ENCODE measurements at regions not wholly inside any gene's neighbourhood (a gene's known extent, or its start where the extent isn't known, plus 50 kb on each side); places are given as distances from the start of the nearest gene placed in this dataset.

- Histone ChIP-seq H3K27ac (ENCODE audit: low read length) (no peak overlapping the region), H3K36me3 (ENCODE audit: control insufficient read depth, low read depth, low read length) (no peaks in the 10 kb centered on the region), H3K4me3 (ENCODE audit: low read length) (no peak overlapping the region)
Measured at GRCh38 chr9:85142496-85142911, 473.0 kb downstream of the NTRK2 start.

GRCh38 chr9:85137696-85138095 lies 468.2 kb downstream of the NTRK2 start:
- Histone ChIP-seq H3K9ac (ENCODE audit: low read length) (no peak overlapping the region), H3K36me3 (ENCODE audit: control insufficient read depth, low read depth, low read length) (no peaks in the 10 kb centered on the region)

More at GRCh38 chr9:85142496-85142911, 473.0 kb downstream of the NTRK2 start:
- H3K4me1 ChIP-seq (ENCODE audit: control insufficient read depth, low read depth, low read length), result no peaks in the 10 kb centered on the region
- no peak overlapping the region for H3K9ac ChIP-seq (ENCODE audit: low read length)
- H3K27me3 ChIP-seq (ENCODE audit: control insufficient read depth, insufficient read depth, low read length), result no peaks in the 10 kb centered on the region
- no peaks in the 10 kb centered on the region for H3K9me3 ChIP-seq (ENCODE audit: control insufficient read depth, low read depth, low read length)

GRCh38 chr9:85136987-85137386 lies 467.5 kb downstream of the NTRK2 start:
- Histone ChIP-seq H3K9ac (ENCODE audit: low read length) (no peak overlapping the region), H3K27me3 (ENCODE audit: control insufficient read depth, insufficient read depth, low read length) (no peaks in the 10 kb centered on the region), H3K27ac (ENCODE audit: low read length) (no peak overlapping the region), H3K4me1 (ENCODE audit: control insufficient read depth, low read depth, low read length) (no peaks in the 10 kb centered on the region), H3K4me3 (ENCODE audit: low read length) (no peak overlapping the region), H3K36me3 (ENCODE audit: control insufficient read depth, low read depth, low read length) (no peaks in the 10 kb centered on the region), H3K9me3 (ENCODE audit: control insufficient read depth, low read depth, low read length) (no peaks in the 10 kb centered on the region)

More at GRCh38 chr9:85137696-85138095, 468.2 kb downstream of the NTRK2 start:
- Histone ChIP-seq H3K4me3 (ENCODE audit: low read length) (no peak overlapping the region), H3K9me3 (ENCODE audit: control insufficient read depth, low read depth, low read length) (no peaks in the 10 kb centered on the region), H3K27ac (ENCODE audit: low read length) (no peak overlapping the region), H3K4me1 (ENCODE audit: control insufficient read depth, low read depth, low read length) (no peaks in the 10 kb centered on the region), H3K27me3 (ENCODE audit: control insufficient read depth, insufficient read depth, low read length) (no peaks in the 10 kb centered on the region)

GRCh38 chr9:85136507-85136906 lies 467.0 kb downstream of the NTRK2 start:
- Histone ChIP-seq H3K36me3 (ENCODE audit: control insufficient read depth, low read depth, low read length) (no peaks in the 10 kb centered on the region), H3K27ac (ENCODE audit: low read length) (no peak overlapping the region), H3K9me3 (ENCODE audit: control insufficient read depth, low read depth, low read length) (no peaks in the 10 kb centered on the region), H3K4me3 (ENCODE audit: low read length) (no peak overlapping the region), H3K27me3 (ENCODE audit: control insufficient read depth, insufficient read depth, low read length) (no peaks in the 10 kb centered on the region), H3K9ac (ENCODE audit: low read length) (no peak overlapping the region), H3K4me1 (ENCODE audit: control insufficient read depth, low read depth, low read length) (no peaks in the 10 kb centered on the region)

- Histone ChIP-seq H3K27me3 (ENCODE audit: control insufficient read depth, insufficient read depth, low read length) (no peaks in the 10 kb centered on the region), H3K4me1 (ENCODE audit: control insufficient read depth, low read depth, low read length) (peaks cover 4% of the 10 kb centered on the region), H3K9ac (ENCODE audit: low read length) (no peak overlapping the region), H3K36me3 (ENCODE audit: control insufficient read depth, low read depth, low read length) (no peaks in the 10 kb centered on the region), H3K9me3 (ENCODE audit: control insufficient read depth, low read depth, low read length) (no peaks in the 10 kb centered on the region), H3K27ac (ENCODE audit: low read length) (no peak overlapping the region), H3K4me3 (ENCODE audit: low read length) (no peak overlapping the region)
Measured at GRCh38 chr9:85130764-85131163, 461.2 kb downstream of the NTRK2 start.

GRCh38 chr9:85130260-85130659 lies 460.7 kb downstream of the NTRK2 start:
- H3K9me3 ChIP-seq (ENCODE audit: control insufficient read depth, low read depth, low read length), result no peaks in the 10 kb centered on the region
- H3K4me1 ChIP-seq (ENCODE audit: control insufficient read depth, low read depth, low read length), result peaks cover 5% of the 10 kb centered on the region
- H3K36me3 ChIP-seq (ENCODE audit: control insufficient read depth, low read depth, low read length), result no peaks in the 10 kb centered on the region
- H3K27me3 ChIP-seq (ENCODE audit: control insufficient read depth, insufficient read depth, low read length), result no peaks in the 10 kb centered on the region
- no peak overlapping the region for H3K9ac ChIP-seq (ENCODE audit: low read length)
- H3K27ac ChIP-seq (ENCODE audit: low read length), result no peak overlapping the region
- H3K4me3 ChIP-seq (ENCODE audit: low read length), result no peak overlapping the region

- Histone ChIP-seq H3K36me3 (ENCODE audit: control insufficient read depth, low read depth, low read length) (no peaks in the 10 kb centered on the region), H3K9me3 (ENCODE audit: control insufficient read depth, low read depth, low read length) (no peaks in the 10 kb centered on the region), H3K9ac (ENCODE audit: low read length) (no peak overlapping the region), H3K4me1 (ENCODE audit: control insufficient read depth, low read depth, low read length) (peaks cover 5% of the 10 kb centered on the region), H3K27ac (ENCODE audit: low read length) (no peak overlapping the region), H3K27me3 (ENCODE audit: control insufficient read depth, insufficient read depth, low read length) (no peaks in the 10 kb centered on the region), H3K4me3 (ENCODE audit: low read length) (no peak overlapping the region)
Measured at GRCh38 chr9:85129514-85129913, 460.0 kb downstream of the NTRK2 start.

GRCh38 chr9:85118990-85119755 lies 449.6 kb downstream of the NTRK2 start:
- no peaks in the 10 kb centered on the region for H3K4me1 ChIP-seq (ENCODE audit: control insufficient read depth, low read depth, low read length)
- no peaks in the 10 kb centered on the region for H3K27me3 ChIP-seq (ENCODE audit: control insufficient read depth, insufficient read depth, low read length)
- H3K36me3 ChIP-seq (ENCODE audit: control insufficient read depth, low read depth, low read length), result no peaks in the 10 kb centered on the region
- no peak overlapping the region for H3K9ac ChIP-seq (ENCODE audit: low read length)
- H3K9me3 ChIP-seq (ENCODE audit: control insufficient read depth, low read depth, low read length), result no peaks in the 10 kb centered on the region
- no peak overlapping the region for H3K27ac ChIP-seq (ENCODE audit: low read length)
- H3K4me3 ChIP-seq (ENCODE audit: low read length), result no peak overlapping the region

GRCh38 chr9:85117831-85118230 lies 448.3 kb downstream of the NTRK2 start:
- no peak overlapping the region for H3K27ac ChIP-seq (ENCODE audit: low read length)
- no peaks in the 10 kb centered on the region for H3K4me1 ChIP-seq (ENCODE audit: control insufficient read depth, low read depth, low read length)
- no peaks in the 10 kb centered on the region for H3K9me3 ChIP-seq (ENCODE audit: control insufficient read depth, low read depth, low read length)
- no peaks in the 10 kb centered on the region for H3K36me3 ChIP-seq (ENCODE audit: control insufficient read depth, low read depth, low read length)
- H3K4me3 ChIP-seq (ENCODE audit: low read length), result no peak overlapping the region
- no peaks in the 10 kb centered on the region for H3K27me3 ChIP-seq (ENCODE audit: control insufficient read depth, insufficient read depth, low read length)
- no peak overlapping the region for H3K9ac ChIP-seq (ENCODE audit: low read length)

GRCh38 chr9:85115473-85115872 lies 445.9 kb downstream of the NTRK2 start:
- Histone ChIP-seq H3K36me3 (ENCODE audit: control insufficient read depth, low read depth, low read length) (no peaks in the 10 kb centered on the region), H3K9me3 (ENCODE audit: control insufficient read depth, low read depth, low read length) (no peaks in the 10 kb centered on the region), H3K4me3 (ENCODE audit: low read length) (no peak overlapping the region), H3K27me3 (ENCODE audit: control insufficient read depth, insufficient read depth, low read length) (no peaks in the 10 kb centered on the region), H3K4me1 (ENCODE audit: control insufficient read depth, low read depth, low read length) (no peaks in the 10 kb centered on the region), H3K27ac (ENCODE audit: low read length) (no peak overlapping the region), H3K9ac (ENCODE audit: low read length) (no peak overlapping the region)

GRCh38 chr9:85114799-85115198 lies 445.3 kb downstream of the NTRK2 start:
- no peaks in the 10 kb centered on the region for H3K27me3 ChIP-seq (ENCODE audit: control insufficient read depth, insufficient read depth, low read length)
- H3K9me3 ChIP-seq (ENCODE audit: control insufficient read depth, low read depth, low read length), result no peaks in the 10 kb centered on the region
- no peak overlapping the region for H3K4me3 ChIP-seq (ENCODE audit: low read length)
- no peak overlapping the region for H3K9ac ChIP-seq (ENCODE audit: low read length)
- H3K4me1 ChIP-seq (ENCODE audit: control insufficient read depth, low read depth, low read length), result no peaks in the 10 kb centered on the region
- H3K27ac ChIP-seq (ENCODE audit: low read length), result no peak overlapping the region
- H3K36me3 ChIP-seq (ENCODE audit: control insufficient read depth, low read depth, low read length), result no peaks in the 10 kb centered on the region

GRCh38 chr9:85112933-85113418 lies 443.4 kb downstream of the NTRK2 start:
- H3K36me3 ChIP-seq (ENCODE audit: control insufficient read depth, low read depth, low read length), result no peaks in the 10 kb centered on the region
- no peak overlapping the region for H3K9ac ChIP-seq (ENCODE audit: low read length)
- no peaks in the 10 kb centered on the region for H3K27me3 ChIP-seq (ENCODE audit: control insufficient read depth, insufficient read depth, low read length)
- no peak overlapping the region for H3K4me3 ChIP-seq (ENCODE audit: low read length)
- no peaks in the 10 kb centered on the region for H3K9me3 ChIP-seq (ENCODE audit: control insufficient read depth, low read depth, low read length)
- H3K27ac ChIP-seq (ENCODE audit: low read length), result no peak overlapping the region
- H3K4me1 ChIP-seq (ENCODE audit: control insufficient read depth, low read depth, low read length), result no peaks in the 10 kb centered on the region
